ENCODE measurements at regions not wholly inside any gene's neighbourhood (a gene's known extent, or its start where the extent isn't known, plus 50 kb on each side); places are given as distances from the start of the nearest gene placed in this dataset.

DNA sequence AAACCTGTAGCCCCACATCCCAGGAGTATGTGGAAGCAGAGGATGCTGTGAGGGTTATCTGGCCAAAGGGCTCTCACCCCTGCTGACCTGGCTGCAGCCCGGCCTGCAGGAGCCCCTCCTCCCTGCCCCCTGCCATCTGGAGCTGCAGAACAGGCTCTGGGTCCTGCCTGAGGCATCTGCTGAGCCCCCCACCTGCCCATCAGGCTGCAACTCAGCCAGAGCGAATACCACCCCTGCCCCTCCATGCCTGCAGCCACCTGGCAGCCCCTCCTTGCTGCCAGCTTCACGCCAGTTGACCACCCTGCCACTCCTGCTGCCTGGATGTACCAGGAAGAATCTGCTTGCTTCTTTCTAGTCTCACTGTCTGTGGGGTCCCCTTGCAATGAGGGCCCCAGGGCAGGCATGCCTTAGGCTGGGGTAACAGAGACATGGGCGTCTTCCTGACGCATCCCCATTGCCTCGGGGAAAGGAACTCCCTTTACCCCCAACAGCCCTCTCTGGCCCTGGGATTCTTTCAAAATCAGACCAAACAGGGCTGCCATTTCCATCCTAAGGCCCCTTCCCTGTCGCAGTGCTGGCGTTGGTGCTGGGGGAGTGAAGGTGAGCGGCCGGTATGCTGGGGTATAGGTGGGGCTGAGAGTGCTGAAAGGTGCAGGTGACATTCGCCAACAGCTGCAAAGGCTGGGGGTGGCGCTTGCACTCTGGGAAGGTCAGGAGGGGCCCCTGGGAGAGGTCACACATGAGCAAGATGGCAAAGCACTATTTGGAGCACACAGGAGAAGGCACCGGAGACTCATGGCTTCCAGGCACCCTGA, 1334.6 kb downstream of the TBC1D22A start:
- DNase-seq, result no peak

DNA sequence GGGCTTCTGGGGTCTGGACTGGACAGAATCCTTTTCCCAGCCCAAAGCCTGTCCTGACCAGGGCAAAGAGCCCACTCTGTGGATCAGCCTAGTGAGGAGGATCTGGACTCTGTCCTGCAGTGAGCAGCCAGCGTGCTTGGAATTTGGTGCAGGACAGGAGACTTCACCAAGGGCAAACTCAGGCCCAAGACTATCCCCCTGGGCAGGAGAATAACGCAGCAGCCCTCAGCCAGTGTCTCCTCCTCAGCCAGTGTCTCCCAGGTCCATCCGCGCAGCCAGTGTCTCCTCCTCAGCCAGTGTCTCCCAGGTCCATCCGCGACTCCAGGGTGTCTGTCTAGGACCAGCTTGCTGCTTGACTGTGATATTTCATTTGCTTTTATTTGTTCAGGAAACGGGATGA, 1334.0 kb downstream of the TBC1D22A start:
- no peak for DNase-seq

DNA sequence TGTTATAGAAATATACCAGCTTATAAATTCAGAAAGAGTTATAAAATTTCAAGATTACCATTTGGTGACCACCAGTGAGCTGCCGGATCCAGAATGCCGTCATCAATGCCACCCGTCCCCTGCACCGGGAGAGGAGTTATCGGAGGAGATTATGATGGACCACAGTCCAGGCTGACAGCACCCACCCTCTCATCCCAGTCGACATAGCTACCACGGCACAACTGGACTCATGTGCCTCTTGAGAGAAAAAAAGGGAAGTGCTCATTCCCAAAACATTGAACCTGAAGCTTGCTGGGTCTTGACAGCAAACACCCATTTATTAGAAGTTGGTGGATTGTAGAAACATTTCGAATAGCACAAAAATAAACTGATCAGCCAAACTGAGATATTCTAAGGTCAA, 1331.5 kb downstream of the TBC1D22A start:
- DNase-seq, result no peak

DNA sequence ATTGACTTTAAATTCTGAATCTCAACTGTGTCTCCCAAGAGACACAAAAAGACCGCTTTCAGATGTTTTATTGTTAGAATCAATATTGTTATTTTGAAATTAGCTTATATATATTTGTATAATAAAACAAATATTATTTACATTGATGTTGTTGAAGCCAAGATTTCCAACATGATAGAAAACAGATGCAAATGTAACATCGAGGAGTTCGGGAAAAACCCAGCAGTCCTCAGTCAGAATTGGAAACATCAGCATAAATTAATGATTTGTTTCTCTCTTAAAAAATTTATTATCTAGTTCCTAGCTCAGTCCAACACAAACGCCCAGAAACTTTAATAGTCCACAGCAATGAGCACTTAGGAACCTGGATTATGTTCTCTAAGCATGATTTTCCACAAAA, 1330.4 kb downstream of the TBC1D22A start:
- no peak for DNase-seq

DNA sequence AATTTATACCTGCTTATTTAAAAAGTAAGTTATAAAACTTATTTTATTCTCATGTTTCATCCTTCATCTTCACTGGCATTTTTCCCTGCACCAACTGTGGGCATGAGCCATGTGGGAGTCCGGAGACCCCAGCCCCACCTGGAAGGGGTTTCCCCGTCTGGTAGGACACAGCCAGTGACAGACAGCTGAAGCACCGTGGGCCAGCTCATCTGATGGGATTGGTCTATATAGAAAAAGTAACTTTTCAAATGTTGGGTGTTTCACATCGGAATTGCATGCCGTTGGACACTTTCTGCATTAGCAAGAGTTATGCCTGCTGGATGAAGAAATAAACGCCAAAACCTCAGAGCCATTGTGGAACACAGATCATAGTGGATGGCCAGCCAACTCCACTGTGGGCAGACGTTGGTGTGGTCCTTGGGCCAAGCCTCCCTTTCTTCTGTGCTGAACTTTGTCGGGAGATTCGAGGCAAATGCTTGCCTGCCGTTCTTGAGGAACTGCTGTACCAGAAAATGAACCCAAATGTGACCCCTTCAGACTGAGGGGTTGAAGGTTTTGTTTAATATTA, 1329.3 kb downstream of the TBC1D22A start:
- no peak for DNase-seq

DNA sequence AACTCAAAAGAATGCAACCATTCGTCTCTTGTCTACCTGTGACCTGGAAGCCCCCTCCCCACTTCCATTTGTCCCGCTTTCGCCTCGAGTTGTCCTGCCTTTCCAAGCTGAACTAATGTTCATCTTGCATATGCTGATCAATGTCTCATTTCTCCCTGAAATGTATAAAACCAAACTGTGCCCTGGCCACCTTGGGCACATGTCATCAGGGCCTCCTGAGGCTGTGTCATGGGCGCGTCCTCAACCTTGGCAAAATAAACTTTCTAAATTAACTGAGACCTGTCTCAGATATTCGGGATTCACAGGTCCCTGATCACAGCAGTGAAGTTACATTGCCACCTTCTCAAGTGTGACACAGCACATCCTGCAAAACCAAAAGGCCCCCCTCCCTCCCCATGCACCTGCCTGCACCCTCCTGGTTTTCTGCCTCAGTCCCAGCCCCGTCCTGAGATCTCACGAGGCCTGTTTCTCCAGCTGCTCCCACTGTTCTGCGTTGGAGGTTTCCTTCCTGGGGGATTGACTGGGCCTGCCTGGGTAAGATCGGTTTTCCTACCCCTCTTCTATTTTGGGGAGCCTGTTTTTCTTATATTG, 1328.7 kb downstream of the TBC1D22A start:
- no peak for DNase-seq

DNA sequence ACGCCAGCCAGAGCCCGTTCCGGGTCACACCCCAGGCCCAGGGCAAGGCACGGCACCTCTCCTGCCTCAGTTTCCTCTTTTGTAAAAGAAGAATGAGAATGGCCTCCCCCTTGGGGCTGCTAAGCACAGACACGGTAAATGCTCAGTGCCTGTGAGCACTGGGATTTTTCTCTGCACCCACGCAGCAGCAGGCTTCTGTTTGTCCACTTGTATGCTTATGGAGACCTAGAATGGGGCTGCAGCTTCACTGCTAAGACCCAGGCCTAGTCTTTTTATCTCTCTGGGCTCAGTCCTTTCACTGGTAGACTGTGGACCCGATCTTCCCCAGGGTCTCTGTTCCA, 1327.9 kb downstream of the TBC1D22A start:
- no peak for DNase-seq

DNA sequence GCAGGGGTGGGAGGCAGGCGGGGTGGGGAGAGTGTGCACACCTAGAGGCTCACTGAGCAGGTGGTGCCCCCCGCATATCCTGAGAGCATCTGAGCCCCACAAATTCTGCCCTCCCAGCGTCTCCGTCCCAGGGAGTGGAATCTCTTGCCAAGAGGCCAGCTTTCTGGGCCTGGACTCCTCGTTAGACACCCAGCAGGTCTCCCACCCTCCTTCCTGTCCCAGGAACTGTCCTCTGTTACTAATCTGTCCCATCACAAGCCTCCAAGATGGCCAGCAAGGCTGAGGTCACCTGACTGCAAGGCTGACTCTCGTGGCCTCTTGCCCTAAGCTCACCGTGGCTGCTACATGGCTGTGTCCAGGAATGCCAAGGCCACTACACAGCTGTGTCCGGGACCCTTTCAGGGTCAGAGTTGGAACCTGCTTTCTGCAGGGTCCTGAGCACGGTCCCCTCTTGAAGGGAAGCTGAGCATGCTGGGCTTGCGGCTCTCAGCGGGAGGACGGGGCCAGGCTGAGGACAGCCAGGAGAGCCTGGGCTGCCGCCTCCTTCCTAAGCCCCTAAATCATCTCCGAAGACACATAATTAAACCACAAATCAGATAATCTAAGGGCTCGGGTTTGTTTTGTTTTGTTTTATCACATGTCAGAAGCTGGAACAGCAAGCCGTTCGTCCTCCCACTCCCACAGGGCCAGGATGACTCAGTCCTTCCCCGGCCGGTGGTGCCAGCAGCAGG, 1327.3 kb downstream of the TBC1D22A start:
- no peak for DNase-seq

DNA sequence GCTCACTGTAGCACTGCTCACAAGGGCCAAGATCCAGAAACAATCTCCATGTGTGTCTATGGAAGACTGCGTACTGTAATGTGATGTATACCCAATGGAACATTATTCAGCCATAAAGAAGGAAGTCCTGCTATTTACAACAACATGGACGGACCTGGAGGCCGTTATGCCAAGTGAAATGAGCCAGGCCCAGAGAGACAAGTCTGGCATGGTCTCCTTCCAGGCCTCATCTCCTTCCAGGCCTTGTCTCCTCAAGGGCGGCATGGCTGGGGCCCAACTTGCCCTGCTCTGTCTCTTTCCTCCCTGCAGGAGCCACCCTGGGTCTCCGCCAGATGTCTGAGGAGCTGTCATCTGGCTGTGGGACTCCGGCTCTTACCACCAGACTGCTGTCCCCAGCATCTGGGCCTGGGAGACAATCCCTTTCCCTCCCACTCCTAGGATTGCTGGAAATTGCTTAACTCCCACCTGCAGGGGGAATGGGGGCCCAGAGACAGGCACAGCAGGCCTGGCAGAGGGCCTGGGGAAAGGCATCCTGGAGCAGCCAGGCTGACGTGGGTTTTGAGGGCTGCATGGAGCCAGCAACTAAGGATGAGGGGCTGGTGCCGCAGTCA, 1326.6 kb downstream of the TBC1D22A start:
- no peak for DNase-seq

DNA sequence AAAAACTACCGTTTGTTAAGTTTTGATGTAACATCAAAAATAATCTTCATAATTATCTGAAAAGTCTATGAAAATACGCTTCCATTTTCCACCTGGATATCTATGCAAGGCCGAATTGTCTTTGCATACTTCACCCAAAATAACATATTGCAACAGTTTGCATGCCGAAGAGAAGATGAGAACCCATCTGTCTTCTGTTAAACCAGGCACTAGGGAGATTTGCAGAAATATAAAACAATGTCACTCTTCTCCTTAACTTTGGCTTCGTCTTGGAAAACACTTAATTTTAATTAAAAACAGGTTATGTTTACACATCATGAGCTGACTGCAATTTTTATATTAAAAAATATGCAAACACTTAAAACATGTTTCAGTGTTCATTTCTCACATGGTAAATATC, 1325.8 kb downstream of the TBC1D22A start:
- no peak for DNase-seq

DNA sequence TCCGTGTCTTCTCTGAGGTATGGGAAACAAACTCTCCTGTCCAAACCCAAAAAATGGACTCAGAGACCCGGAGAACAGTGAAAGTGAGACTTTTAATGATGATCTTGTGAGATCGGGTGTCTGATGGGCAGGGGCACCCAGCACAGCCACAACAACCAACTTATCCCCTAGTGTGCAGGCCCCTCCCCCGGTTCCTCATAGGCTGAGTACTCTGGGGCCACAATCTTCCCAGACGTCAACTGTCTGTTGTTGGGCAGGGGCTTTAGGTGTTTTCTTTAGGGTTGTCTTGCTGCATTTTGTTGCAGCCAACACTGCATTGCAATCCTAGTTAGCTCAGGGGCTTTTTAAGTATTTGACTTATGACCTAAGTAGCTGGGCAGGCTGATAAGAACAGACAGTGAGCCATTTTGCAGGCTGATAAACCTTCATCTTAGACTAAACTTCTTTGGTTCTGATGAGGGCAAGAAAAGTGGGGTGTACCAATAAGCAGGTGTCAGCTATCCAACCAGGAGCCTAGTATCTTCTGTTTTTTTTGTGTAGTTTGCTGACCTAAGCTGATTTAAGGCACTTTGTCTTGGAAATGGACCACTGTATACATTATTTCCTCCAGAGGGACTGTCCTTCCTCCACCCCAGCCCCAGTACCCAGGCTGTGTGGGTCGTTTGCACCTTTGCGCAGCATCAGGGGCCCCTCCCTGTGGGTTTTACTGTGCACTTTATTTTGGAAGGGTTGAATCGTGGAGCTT, 1323.6 kb downstream of the TBC1D22A start:
- DNase-seq, result no peak

DNA sequence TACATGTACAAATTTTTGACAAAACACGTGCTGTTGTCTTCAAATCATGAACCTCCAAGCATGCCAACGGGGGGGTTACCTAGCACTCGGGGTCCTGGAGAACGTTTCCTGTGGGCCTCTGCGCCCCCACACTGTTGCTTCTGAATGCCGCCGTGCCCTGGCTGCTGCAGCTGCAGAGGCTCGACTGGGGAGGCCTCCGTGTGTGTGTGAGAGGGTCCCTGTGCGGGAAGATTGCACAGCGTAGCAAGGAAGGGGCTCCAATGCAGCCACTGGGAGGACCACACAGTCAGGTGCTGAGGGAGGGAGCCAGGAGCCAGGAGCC, 1322.2 kb downstream of the TBC1D22A start:
- no peak for DNase-seq

DNA sequence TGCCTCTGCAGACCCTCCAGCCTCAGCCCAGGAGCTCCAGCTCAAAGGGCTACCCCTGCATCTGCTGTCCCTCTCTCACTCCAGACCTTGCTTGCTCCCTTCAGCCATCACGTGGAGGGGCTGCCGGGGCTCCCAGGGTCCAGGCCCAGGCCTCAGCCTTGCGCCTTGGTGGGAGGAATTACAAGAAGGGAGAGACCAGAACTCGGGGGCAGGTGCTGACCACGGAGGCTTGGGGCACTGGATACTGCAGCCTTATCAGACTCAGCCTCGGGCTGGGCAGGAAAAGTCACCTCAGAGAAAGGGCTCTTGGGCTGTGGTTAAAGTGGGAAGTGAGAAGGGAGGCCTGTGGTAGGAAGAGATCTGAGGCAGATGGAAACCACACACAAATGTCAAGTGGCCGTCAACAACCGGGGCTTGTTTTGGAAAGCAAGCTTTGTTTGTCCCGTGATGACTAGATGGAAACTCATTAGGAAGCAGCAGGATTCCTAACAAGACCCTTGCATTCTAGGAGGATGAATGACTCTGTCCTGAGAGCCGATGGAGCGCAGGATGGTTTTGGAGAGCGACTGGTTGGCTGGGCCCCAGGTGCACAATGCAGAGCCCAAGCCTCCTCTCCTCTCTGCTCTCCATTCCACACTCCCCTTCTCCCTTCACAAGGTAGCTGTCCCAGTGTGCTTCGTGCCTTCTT, 1321.7 kb downstream of the TBC1D22A start:
- no peak for DNase-seq

DNA sequence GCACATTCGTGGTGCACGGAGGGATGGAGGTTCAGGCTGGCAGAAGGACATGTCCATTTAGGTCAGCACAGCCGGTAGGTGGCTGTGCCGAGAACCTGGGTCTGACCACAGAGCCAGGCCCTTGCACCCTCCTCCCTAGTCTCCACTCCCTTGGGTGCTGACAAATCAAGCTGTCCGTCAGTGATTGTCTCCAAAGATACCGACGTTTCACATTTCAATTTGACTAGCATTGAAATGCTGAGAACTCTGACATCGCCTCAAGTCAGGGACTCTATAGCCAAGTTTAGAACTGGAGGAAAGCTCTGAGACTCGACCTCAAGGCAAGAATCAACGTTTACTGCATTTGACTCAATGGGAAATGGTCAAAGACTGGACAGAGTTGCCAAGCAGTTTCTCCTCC, 1321.1 kb downstream of the TBC1D22A start:
- no peak for DNase-seq

DNA sequence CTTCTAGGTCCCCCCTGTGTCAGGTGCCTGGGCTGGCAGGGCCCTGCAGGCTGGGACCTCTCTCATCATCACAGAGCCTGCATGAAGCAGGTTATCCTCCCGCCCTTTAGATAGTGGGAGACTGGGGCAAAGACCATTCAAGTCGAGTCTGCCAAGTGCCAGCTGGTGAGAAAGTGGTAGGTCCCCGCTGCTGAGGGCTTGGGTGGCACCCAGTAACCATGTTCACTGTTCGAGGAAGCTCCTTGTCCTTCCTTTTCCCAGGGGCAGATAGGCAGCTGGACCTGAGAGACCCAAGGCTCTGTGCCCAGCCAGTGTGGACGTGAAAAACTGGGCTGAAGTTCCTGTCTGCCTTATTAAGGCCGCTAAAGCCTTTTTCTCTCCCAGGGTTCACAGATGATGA, 1319.8 kb downstream of the TBC1D22A start:
- no peak for DNase-seq

DNA sequence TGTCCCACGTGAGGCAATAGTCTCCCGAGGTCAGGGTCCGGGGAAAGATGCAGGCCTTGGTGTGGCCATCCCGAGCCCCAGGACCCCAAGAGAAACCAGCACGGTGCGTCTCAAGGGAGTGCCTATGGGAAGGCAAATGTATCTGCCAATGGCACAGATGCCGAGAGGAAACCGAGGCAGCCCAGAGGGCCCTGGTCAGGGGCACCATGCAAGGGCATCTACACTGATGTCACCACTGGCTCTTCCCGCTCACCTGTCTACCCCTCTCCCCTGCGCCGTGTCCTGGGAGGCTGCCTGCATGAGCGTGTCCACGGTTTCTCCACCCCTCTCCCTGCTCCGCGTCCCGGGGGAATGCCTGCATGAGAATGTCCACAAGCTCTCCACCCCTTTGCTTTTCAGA, 1318.8 kb downstream of the TBC1D22A start:
- DNase-seq, result no peak

DNA sequence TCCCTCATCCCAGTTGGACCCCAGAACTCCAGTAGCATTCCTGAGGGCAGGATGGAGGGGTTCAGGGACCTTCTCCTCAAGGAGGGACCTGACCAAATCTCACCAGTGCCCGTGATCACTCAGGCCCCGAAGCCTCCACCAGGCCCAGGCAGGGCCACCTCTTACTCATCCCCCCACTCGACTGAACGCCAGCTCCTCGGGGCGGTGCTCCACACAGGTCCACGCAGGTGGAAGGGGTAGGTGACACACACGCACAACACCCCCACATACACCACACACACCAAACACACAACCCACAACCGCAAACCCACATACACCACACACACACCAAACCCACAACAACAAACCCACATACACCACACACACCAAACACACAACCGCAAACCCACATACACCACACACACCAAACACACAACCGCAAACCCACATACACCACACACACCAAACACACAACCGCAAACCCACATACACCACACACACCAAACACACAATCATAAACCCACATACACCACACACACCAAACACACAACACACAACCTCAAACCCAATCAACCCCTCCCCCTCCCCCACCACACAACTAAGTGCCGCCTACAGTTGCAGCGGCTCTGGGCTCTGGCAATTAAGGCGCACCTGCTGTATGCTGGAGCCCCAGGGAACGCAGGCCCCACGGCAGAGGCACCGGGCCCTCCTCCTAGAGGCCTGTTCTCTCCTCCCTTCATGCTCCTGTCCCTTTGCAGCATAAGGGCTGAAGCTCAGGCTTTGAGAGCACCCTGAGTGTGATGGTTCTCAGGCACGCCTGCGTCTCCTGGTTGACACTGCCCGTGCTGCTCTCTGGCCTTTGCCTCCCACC, 1318.1 kb downstream of the TBC1D22A start:
- DNase-seq, result no peak

DNA sequence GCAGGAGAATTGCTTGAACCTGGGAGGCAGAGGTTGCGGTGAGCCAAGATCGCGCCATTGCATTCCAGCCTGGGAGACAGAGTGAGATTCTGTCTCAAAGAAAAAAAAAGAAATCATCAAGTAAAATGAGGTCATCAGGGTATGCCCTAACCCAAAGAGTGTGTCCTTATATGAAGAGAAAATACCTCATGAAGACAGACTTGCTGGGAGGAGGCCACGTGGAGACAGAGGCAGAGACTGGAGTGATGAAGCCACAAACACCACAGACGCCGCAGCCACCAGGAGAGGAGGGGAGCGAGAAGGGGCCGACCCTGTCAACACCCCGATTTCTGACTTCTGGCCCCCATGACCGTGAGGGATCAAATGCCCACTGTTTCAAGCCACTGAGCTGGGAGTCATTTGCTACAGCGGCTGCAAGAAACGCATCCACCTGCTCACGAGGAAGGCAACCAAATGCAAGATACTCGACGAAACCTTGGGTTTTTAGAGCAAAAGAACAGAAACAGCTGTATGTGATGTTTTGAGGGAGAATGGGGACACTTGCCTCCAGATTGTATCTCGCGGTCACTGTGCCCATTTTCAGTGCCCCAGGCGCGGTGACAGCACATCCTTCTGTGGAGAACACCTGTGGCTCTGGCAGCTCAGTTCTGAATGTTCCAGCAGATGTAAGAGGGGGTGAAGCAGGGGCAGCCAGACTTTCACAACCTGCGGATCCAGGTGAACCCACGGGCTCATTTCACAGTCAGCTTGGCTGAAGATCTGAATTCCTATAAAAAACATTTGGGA, 1317.2 kb downstream of the TBC1D22A start:
- DNase-seq, result no peak

DNA sequence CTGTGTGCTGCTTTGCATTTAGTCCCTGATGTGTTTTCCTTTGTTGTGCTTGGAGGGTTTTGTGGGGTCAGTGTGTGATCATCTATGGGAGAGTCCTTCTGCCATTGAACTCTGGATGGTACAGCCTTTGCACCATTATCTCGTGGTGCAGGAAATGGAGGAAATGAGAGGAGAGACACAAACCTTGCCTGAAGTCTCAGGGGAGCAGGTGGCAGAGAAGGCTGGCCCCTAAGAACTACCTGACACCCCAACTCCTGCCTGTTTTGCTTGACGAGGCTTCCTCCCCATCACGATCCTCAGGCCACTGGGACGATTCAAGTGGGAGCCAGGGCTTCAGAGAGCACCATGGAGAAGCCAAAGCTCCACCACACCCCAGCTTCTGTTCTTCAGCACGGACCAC, 1316.4 kb downstream of the TBC1D22A start:
- DNase-seq, result no peak

DNA sequence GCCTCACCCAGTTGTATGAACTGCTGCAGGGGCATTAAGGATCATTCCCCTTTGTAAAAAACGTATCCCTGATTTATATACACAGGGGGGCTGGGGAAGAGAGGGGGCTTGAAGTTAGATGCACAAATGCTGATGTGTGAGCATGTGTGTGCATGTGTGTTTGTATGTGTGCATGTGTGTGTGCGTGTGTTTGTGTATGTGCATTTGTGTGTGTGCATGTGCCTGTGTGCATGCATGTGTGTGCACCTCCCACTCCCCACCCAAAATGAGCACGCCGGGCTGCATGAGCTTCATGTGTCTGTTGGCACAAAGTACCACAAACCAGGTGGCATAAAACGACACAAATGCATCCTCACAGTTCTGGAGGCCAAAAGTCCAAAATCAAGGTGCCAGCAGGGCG, 1315.2 kb downstream of the TBC1D22A start:
- no peak for DNase-seq

All from NCI-H1930 (cell line).